Left ventricle myocardium inferior (tissue), 1 donor: ENCODE measurements at regions not wholly inside any gene's neighbourhood (a gene's known extent, or its start where the extent isn't known, plus 50 kb on each side); places are given as distances from the start of the nearest gene placed in this dataset.

ENCODE experiments used
- DNase-seq: peaks from one replicate; pipeline ENCODE4 v3.0.0-alpha.2; 2020
- H3K27ac ChIP-seq: fragments of 200-600 bp; replicated peaks from 2 replicates; pipeline ENCODE4 v1.8.0; 2021
- H3K27me3 ChIP-seq: fragments of 200-600 bp; 2 replicates; pipeline ENCODE4 v1.8.0; 2021; ENCODE audit warnings: low read depth
- H3K36me3 ChIP-seq: fragments of 200-600 bp; 2 replicates; pipeline ENCODE4 v1.8.0; 2021
- H3K4me1 ChIP-seq: fragments of 200-600 bp; 2 replicates; pipeline ENCODE4 v1.8.0; 2021
- H3K4me3 ChIP-seq: fragments of 200-600 bp; 2 replicates; pipeline ENCODE4 v1.8.0; 2021; ENCODE audit warnings: mild to moderate bottlenecking, moderate library complexity
- H3K9me3 ChIP-seq: fragments of 200-600 bp; replicated peaks from 2 replicates; pipeline ENCODE4 v1.8.0; 2021
- CTCF ChIP-seq: fragments of 200-600 bp; IDR thresholded peaks from 2 replicates; pipeline ENCODE4 v1.8.0; 2021; ENCODE audit warnings: antibody characterized with exemption, mild to moderate bottlenecking, borderline replicate concordance
- intact Hi-C: fragments of 100-400 bp; cut with micrococcal nuclease; formaldehyde crosslinking; loops from one replicate; pipeline ENCODE4 v1.11.0; 2022
- donor health status: DM: no; HTN: yes; CAD: no; lungs with severe emphysema.

- DNase-seq, result no peak
- H3K4me1 ChIP-seq, result peaks cover 8% of the 10 kb centered on the region
- no peaks in the 10 kb centered on the region for H3K9me3 ChIP-seq
- no peak for TF ChIP-seq CTCF
- H3K27me3 ChIP-seq, result no peaks in the 10 kb centered on the region
- no peaks in the 10 kb centered on the region for H3K36me3 ChIP-seq
- intact Hi-C loops, result no loop called here
- H3K4me3 ChIP-seq, result no peak overlapping the region
- H3K27ac ChIP-seq, result no peak overlapping the region
Observed at GRCh38 chr4:11614426-11614825, 185.7 kb upstream of the HS3ST1 start.

GRCh38 chr4:11611868-11612267, 183.2 kb upstream of the HS3ST1 start:
- Histone ChIP-seq H3K4me1 (no peaks in the 10 kb centered on the region), H3K27me3 (no peaks in the 10 kb centered on the region), H3K27ac (no peak overlapping the region), H3K36me3 (no peaks in the 10 kb centered on the region), H3K9me3 (no peaks in the 10 kb centered on the region), H3K4me3 (no peak overlapping the region)
- no peak for TF ChIP-seq CTCF
- intact Hi-C loops, result no loop called here
- DNase-seq, result no peak

- no peak for DNase-seq
- Histone ChIP-seq H3K27ac (no peak overlapping the region), H3K4me3 (no peak overlapping the region), H3K9me3 (no peaks in the 10 kb centered on the region), H3K27me3 (no peaks in the 10 kb centered on the region), H3K4me1 (no peaks in the 10 kb centered on the region), H3K36me3 (no peaks in the 10 kb centered on the region)
- no peak for TF ChIP-seq CTCF
- intact Hi-C loops, result no loop called here
Observed at GRCh38 chr4:11609751-11610150, 181.1 kb upstream of the HS3ST1 start.

- Histone ChIP-seq H3K4me3 (no peak overlapping the region), H3K36me3 (no peaks in the 10 kb centered on the region), H3K27me3 (no peaks in the 10 kb centered on the region), H3K4me1 (no peaks in the 10 kb centered on the region), H3K27ac (no peak overlapping the region), H3K9me3 (no peaks in the 10 kb centered on the region)
- DNase-seq, result no peak
- intact Hi-C loops, result no loop called here
- TF ChIP-seq CTCF, result no peak
Observed at GRCh38 chr4:11608992-11609391, 180.3 kb upstream of the HS3ST1 start.

GRCh38 chr4:11606078-11606477, 177.4 kb upstream of the HS3ST1 start:
- intact Hi-C loops, result no loop called here
- Histone ChIP-seq H3K9me3 (no peaks in the 10 kb centered on the region), H3K4me3 (no peak overlapping the region), H3K36me3 (no peaks in the 10 kb centered on the region), H3K4me1 (no peaks in the 10 kb centered on the region), H3K27me3 (no peaks in the 10 kb centered on the region), H3K27ac (no peak overlapping the region)
- TF ChIP-seq CTCF, result no peak
- no peak for DNase-seq

GRCh38 chr4:11605597-11605996, 176.9 kb upstream of the HS3ST1 start:
- no peak for DNase-seq
- intact Hi-C loops, result no loop called here
- no peak for TF ChIP-seq CTCF
- Histone ChIP-seq H3K36me3 (no peaks in the 10 kb centered on the region), H3K27me3 (no peaks in the 10 kb centered on the region), H3K9me3 (no peaks in the 10 kb centered on the region), H3K27ac (no peak overlapping the region), H3K4me1 (no peaks in the 10 kb centered on the region), H3K4me3 (no peak overlapping the region)
